ENCODE measurements at regions not wholly inside any gene's neighbourhood (a gene's known extent, or its start where the extent isn't known, plus 50 kb on each side); places are given as distances from the start of the nearest gene placed in this dataset.

GRCh38 chr2:11050565-11050964 lies 104.7 kb upstream of the SLC66A3 start:
- DNase-seq = no peak

- DNase-seq = no peak
These were observed 104.0 kb upstream of the SLC66A3 start for GRCh38 chr2:11051280-11051679.

GRCh38 chr2:11053546-11053945 lies 101.7 kb upstream of the SLC66A3 start:
- no peak for DNase-seq

DNA sequence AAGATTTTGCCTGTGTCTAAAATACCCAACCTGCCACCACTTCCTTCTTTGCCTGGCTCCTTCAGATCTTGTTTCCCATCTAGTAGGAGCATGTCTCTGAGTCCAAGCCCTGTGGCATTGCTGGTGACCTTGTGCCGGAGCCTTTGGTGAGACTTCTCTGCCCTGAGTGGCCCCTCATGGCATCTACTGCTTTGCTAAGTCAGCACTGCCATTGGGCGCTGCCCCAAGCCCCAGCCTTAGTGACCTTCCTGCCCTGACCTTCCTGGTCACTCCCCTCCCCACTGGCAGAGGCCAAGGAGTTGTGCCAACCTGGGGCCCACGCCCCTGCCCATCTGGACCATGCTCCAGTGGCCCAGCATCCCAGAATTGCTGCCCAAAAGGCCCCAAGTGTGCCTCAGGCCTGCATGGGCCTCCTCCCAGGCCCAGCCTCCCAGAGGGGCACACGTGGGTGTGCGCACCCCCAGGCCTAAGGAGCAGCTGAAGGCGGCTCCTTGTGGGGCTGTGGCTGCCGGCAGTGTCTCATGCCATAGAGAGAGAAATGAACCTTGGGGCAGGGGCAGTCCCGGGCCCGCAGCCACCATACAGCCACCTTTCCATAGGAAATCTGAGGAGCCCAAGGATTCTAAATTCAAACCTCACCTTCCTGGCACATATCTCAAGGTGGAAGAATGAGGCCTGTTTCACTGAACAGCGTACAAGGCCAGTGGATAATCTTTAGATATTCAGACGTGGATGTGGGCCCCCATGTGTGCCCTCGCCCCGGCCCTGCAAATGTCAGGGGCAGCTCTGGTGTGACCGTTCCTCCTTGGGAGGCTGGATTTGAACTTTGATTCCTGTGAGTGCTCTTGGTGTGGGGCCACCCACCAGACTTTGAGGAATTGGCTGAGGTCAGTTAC lies 100.2 kb upstream of the SLC66A3 start:
- DNase-seq = no peak

DNA sequence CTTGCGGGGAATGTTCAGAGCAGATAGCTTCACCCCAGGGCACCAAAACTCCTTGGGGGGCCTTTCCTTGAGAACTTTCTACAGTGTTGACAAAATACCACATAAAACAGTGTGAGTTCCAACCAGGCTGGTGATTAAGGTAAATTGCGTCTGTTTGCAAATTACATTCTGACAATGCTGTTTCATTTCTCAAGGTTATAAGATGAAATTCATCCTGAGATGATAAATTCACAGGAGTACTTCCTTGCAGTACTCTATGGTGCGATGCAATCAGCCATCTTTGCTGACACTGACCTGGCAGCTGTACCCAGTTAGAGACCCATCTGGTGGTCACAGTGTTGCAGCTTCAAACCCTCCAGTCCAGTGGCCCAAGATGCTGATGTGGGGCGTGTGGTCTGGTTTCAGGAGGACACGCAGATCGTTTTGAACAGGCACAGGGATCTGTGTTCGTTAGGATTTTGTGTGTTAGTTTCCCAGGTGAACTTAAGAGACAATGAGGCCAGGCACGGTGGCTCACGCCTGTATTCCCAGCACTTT lies 99.5 kb upstream of the SLC66A3 start:
- no peak for DNase-seq

DNA sequence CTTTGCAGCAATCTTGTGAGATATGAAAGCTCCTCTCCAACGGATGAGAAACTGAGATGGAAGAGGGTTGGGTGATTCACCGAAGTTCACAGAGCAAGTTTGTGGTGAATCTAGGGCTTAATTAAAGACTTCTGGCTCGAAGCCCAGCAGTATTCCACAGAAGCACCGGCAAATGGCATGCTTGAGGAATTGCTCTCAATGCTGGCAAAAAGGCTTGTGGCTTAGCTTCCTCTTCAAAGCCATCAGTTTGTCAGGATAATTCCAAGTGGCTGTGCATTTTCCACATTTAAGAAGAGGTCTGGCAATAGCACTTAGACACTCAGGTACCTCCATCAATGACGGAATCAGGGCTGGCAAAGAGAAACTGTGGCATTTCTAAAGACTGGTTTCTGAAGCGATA lies 98.7 kb upstream of the SLC66A3 start:
- DNase-seq = peak; percentile 78

GRCh38 chr2:11057031-11057430 lies 98.2 kb upstream of the SLC66A3 start:
- DNase-seq = no peak

GRCh38 chr2:11058129-11058528 lies 97.1 kb upstream of the SLC66A3 start:
- DNase-seq = no peak

DNA sequence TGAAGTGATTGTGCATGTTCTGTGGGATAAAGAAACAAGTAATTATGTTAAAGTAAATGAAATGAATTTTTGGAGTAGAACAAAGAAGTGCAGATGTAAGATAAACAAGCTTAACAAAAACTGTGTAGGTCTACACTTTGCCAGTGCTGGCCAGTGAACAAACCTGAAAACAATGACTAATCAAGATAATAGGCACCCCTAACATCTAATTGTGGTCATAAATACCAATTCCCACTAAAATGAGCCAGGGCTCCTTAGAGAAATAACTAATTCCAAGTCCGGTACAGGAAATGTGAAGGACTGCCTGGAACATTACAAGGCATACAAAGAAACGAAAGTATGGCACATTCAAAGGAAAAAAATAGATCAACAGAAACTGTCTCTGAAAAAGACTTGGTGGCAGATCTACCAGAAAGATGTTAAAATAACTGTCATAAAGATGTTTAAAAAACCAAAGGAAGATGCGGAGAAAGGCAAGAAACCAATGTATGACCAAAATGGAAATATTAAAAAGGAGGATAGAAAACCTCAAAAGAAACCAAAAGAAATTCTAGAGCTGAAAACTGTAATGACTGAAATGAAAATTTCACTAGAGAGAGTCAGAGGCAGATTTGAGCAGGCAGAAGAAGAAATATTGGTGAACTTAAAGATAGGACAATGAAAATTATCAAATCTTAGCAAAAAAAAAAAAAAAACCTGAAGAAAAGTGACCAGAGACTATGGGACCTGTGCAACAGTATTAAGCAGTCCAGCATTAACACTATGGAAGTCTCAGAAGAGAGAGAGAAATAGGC lies 94.7 kb upstream of the SLC66A3 start:
- DNase-seq = no peak

DNA sequence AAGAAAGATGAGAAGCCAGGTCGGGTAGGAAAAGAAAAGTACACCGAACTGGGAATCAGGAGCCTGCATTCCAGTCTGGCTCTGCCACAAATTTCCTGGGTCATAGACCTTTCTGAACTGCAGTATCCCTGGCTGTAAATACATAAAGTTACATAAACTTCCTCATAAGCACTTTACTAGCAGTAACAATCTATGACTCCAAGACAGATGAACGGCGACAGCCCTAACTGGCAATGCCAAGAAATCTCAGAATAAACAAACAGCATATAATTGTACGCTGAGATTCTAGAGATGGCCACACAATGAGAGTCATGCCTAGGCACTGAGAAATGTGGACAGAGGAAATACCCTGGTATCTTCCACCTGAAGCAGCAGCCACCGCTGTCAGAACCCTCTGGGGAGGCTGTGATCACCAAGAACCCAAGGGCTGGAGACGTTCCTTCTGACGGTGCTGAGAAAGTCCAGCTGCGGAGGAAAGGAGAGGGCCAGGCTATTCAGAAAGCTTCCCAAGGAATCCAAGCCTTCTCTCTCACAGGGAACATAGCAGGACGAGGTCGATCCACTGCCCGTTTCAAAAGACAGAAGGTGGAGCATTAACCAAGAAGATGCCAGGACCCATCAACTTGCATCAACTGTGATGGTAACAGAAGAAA lies 89.3 kb upstream of the SLC66A3 start:
- no peak for DNase-seq

GRCh38 chr2:11067221-11068078 lies 87.8 kb upstream of the SLC66A3 start:
- no peak for DNase-seq

DNA sequence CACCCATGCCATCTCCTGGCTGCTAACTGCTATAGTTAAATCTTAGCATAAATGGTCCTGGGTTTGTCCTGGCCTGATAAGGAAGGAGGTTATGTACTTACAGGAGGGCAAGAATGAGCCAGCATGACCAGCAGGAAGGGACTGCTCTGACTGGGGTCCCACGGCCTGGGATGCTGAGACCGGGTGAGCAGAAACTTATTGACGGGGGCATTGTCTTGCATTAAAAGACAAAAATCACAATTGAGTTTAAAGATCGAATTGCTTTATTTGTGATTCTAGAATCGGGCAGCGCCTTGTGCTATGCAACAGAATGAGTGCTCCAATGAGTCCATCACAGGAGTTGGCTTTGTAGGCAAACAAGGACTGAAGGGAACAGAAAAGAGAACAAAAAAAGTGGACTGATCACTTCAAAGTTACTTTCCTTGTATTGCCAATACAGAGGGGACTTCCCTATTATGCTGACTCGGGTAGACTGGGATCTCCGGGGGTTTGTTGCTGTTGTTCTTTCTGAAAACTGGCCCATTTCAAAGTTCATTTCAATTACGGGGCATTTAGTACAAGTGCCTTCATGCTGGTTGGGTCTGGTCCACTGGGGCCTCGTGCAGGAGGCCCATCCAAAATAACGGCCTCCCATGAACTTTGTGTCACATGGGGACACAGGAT lies 87.1 kb upstream of the SLC66A3 start:
- DNase-seq = no peak

DNA sequence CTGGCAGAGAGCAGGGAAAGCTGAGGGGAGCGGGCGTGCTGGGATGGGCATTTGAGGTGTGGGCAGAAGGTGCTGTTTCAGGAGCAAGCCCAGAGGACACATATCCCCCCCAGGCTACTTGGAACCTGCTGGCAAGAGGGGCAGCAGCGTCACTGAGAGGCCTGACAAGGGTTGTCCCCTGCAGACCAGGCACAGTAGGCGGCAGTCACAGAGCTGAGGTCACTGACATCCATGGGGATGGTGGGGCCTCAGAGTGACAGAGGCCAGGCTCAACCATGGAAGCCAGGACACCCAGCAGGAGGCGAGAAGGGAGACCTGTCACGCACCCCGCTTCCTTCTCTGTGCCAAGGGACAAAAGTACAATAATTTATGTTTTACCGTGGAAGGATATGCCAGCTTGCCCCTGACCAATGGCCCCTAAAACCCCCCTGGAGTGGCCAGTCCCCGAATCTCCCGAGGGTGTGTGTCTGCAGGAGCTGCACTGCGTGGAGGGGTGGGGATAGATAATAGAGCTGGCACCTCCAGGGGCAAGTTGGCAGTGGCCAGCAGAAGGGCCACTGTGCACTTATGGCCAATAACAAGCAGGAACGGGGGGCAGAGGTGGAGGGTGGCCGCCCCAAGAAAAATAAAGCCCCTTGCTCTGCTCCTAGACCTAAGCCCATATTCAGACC lies 86.3 kb upstream of the SLC66A3 start:
- no peak for DNase-seq

- DNase-seq = no peak
These were observed 85.6 kb upstream of the SLC66A3 start for GRCh38 chr2:11069566-11070185.

- DNase-seq = no peak
These were observed 84.1 kb upstream of the SLC66A3 start for GRCh38 chr2:11071211-11071610.

GRCh38 chr2:11071939-11072338 lies 83.3 kb upstream of the SLC66A3 start:
- DNase-seq = no peak

GRCh38 chr2:11072550-11072949 lies 82.7 kb upstream of the SLC66A3 start:
- no peak for DNase-seq

GRCh38 chr2:11073251-11073650 lies 82.0 kb upstream of the SLC66A3 start:
- no peak for DNase-seq

DNA sequence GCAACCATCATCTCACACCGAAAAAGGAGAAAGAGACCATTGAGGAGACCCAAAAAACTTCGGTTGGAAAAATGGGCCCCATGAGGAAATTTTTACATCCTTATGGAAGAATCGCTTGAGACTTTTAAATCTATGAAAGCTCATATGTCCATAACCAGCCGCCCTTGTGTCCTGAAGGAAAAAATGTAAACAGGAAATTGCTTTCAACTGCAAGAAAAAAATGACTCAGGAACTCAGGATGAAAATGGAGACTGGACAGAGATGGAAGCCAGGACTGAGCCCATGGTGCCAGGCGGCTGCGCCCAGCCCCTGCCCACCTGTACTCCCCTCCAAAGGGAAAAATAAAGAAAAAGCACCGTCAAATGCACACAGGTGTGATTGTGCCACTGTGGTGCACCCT lies 81.5 kb upstream of the SLC66A3 start:
- no peak for DNase-seq

- no peak for DNase-seq
These were observed 80.9 kb upstream of the SLC66A3 start for GRCh38 chr2:11074246-11074820.

Measured in amniotic stem cell (primary cell).